ENCODE measurements at regions not wholly inside any gene's neighbourhood (a gene's known extent, or its start where the extent isn't known, plus 50 kb on each side); places are given as distances from the start of the nearest gene placed in this dataset.

GRCh38 chr20:52536040-52536439, 344.5 kb upstream of the ZFP64 start:
- intact Hi-C loops (cut with micrococcal nuclease): no loop called here
- dilution Hi-C loops (cut with HindIII; ENCODE audit: low sequenced_read_pairs, unreplicated experiment): no loop called here
- POLR2A ChIA-PET (ENCODE audit: unreplicated experiment): interaction anchor here (0.6 kb wide), 1 partner anchor 19 kb away, joined by 3 read pairs; no protein-coding TSS in a partner anchor
- H3K36me3 ChIP-seq (ENCODE audit: control insufficient read depth, insufficient read depth, low read length): no peaks in the 10 kb centered on the region
- no peak overlapping the region for H3K18ac ChIP-seq (ENCODE audit: low read depth, low read length)
- TF ChIP-seq POLR2A (IDR thresholded peaks at IDR 0.05; ENCODE audit: low read depth, low read length) (no peak), RFX5 (IDR thresholded peaks at IDR 0.05; ENCODE audit: low read depth, low read length) (no peak), CHD1 (IDR thresholded peaks at IDR 0.05; ENCODE audit: low read depth, low read length) (no peak), CTCF (conservative IDR thresholded peaks at IDR 0.05; ENCODE audit: low read depth, low read length) (no peak), BHLHE40 (IDR thresholded peaks at IDR 0.05; ENCODE audit: low read depth, low read length) (no peak), MXI1 (IDR thresholded peaks at IDR 0.05; ENCODE audit: borderline replicate concordance, low read depth, low read length) (no peak), MAZ (IDR thresholded peaks at IDR 0.05; ENCODE audit: borderline replicate concordance, low read depth, low read length) (no peak), RAD21 (IDR thresholded peaks at IDR 0.05; ENCODE audit: low read length) (no peak), ELK1 (IDR thresholded peaks at IDR 0.05; ENCODE audit: borderline replicate concordance, low read depth, low read length) (no peak), MAFK (IDR thresholded peaks at IDR 0.05; ENCODE audit: low read depth, low read length) (no peak), NFE2L2 (IDR thresholded peaks at IDR 0.05; ENCODE audit: low read depth, low read length) (no peak), CEBPB (IDR thresholded peaks at IDR 0.05; ENCODE audit: low read depth, low read length) (no peak), USF2 (IDR thresholded peaks at IDR 0.05; ENCODE audit: low read depth, low read length) (no peak), RCOR1 (IDR thresholded peaks at IDR 0.05; ENCODE audit: insufficient replicate concordance, low read length) (no peak), FOS (IDR thresholded peaks at IDR 0.05; ENCODE audit: low read depth, low read length) (no peak), SMC3 (IDR thresholded peaks at IDR 0.05; ENCODE audit: low read depth, low read length) (no peak)
- H2AFZ ChIP-seq (replicated peaks; ENCODE audit: low read length, poor library complexity): no peak overlapping the region
- H3K4me1 ChIP-seq (ENCODE audit: control insufficient read depth, insufficient read depth, low read length): 0 out of 2 replicates have a peak, but pooled peaks cover 2% of the 10 kb centered on the region
- H4K91ac ChIP-seq (ENCODE audit: insufficient read depth, low read depth, low read length): no peak overlapping the region
- H3K79me1 ChIP-seq (ENCODE audit: low read depth in 1 of 2, low read length in 2 of 2): no peaks in the 10 kb centered on the region
- no peaks in the 10 kb centered on the region for H3K9me1 ChIP-seq (ENCODE audit: insufficient read depth, low read length)
- no peak overlapping the region for H2BK15ac ChIP-seq (ENCODE audit: low read depth, low read length)
- no peak overlapping the region for H2BK120ac ChIP-seq (ENCODE audit: low read depth, low read length)
- H3K9me3 ChIP-seq (ENCODE audit: control insufficient read depth, insufficient read depth, low read length): peaks cover 2% of the 10 kb centered on the region
- no peak overlapping the region for H3K4me2 ChIP-seq (ENCODE audit: low read depth, low read length)
- no peak overlapping the region for H3K4me3 ChIP-seq (ENCODE audit: insufficient read depth, low read depth, low read length)
- H3K56ac ChIP-seq (ENCODE audit: extremely low read depth, insufficient read depth, low read length): no peak overlapping the region
- BruUV-seq (replicated peaks): no TSS peak
- in situ Hi-C loops (cut with MboI; ENCODE audit: low sequenced_read_pairs): no loop called here
- WGBS, 2 experiments (ENCODE audit: extremely low coverage in 2 of 2, insufficient read length in 1 of 2): no CpG with 5 or more reads among the region's 1 CpG
- no peak overlapping the region for H4K8ac ChIP-seq (ENCODE audit: low read depth in 2 of 2, low read length in 2 of 2)
- ATAC-seq (ENCODE audit: low read depth) (no peak), DNase-seq (no peak)
- H4K20me1 ChIP-seq (ENCODE audit: insufficient read depth, low read length): no peaks in the 10 kb centered on the region
- no peak overlapping the region for H3K14ac ChIP-seq (replicated peaks; ENCODE audit: low read depth, low read length)
- peaks cover 4% of the 10 kb centered on the region for H3K27me3 ChIP-seq (ENCODE audit: control insufficient read depth, insufficient read depth, low read length)
- H3K9ac ChIP-seq (ENCODE audit: low read depth, low read length): no peak overlapping the region
- no peak overlapping the region for H3K27ac ChIP-seq (ENCODE audit: insufficient read depth, low read length)
- no peak overlapping the region for H2BK20ac ChIP-seq (ENCODE audit: low read depth, low read length)
- no peak overlapping the region for H2BK5ac ChIP-seq (ENCODE audit: low read depth, low read length, poor library complexity, severe bottlenecking)
- no peak overlapping the region for H4K5ac ChIP-seq (ENCODE audit: low read depth, low read length)
- no peak overlapping the region for H2AK9ac ChIP-seq (replicated peaks; ENCODE audit: low read depth, low read length, poor library complexity)
- no peak overlapping the region for H3K23ac ChIP-seq (ENCODE audit: low read depth, low read length)
- H3K4ac ChIP-seq (ENCODE audit: low read depth, low read length): no peak overlapping the region
- no peak overlapping the region for H2AK5ac ChIP-seq (ENCODE audit: low read depth, low read length)
- CTCF ChIA-PET: no interaction called here

Data from IMR-90 (cell line).